HG03432 (cell line): ENCODE measurements at regions not wholly inside any gene's neighbourhood (a gene's known extent, or its start where the extent isn't known, plus 50 kb on each side); places are given as distances from the start of the nearest gene placed in this dataset.

Source experiments
- ATAC-seq: cut with Tn5 transposase; IDR thresholded peaks from one replicate; pipeline ENCODE4 v1.9.1; 2021; ENCODE audit warnings: mild to moderate bottlenecking, moderate library complexity; ENCODE audit not compliant: unreplicated experiment

GRCh38 chr18:34631093-34631966, 78.8 kb upstream of the DTNA start:
- no peak for ATAC-seq

GRCh38 chr18:34632321-34632720, 77.8 kb upstream of the DTNA start:
- no peak for ATAC-seq

GRCh38 chr18:34633368-34633767, 76.7 kb upstream of the DTNA start:
- ATAC-seq: no peak

GRCh38 chr18:34637094-34637801, 72.8 kb upstream of the DTNA start:
- ATAC-seq: no peak

- ATAC-seq: no peak
Measured at GRCh38 chr18:34639687-34640086, 70.4 kb upstream of the DTNA start.

GRCh38 chr18:34640276-34640675, 69.8 kb upstream of the DTNA start:
- ATAC-seq: no peak

- ATAC-seq: no peak
Measured at GRCh38 chr18:34643989-34644388, 66.1 kb upstream of the DTNA start.

GRCh38 chr18:34647251-34647650, 62.8 kb upstream of the DTNA start:
- peak; percentile 72 for ATAC-seq

GRCh38 chr18:34648269-34648985, 61.7 kb upstream of the DTNA start:
- ATAC-seq: no peak

- no peak for ATAC-seq
Measured at GRCh38 chr18:34649080-34649479, 61.0 kb upstream of the DTNA start.

GRCh38 chr18:34650121-34650545, 60.0 kb upstream of the DTNA start:
- no peak for ATAC-seq

- ATAC-seq: no peak
Measured at GRCh38 chr18:34651586-34652369, 58.3 kb upstream of the DTNA start.

- no peak for ATAC-seq
Measured at GRCh38 chr18:34655131-34655530, 55.0 kb upstream of the DTNA start.

GRCh38 chr18:34657860-34658500, 52.1 kb upstream of the DTNA start:
- ATAC-seq: no peak

- ATAC-seq: no peak
Measured at GRCh38 chr18:34659579-34660517, 50.2 kb upstream of the DTNA start.
